ENCODE measurements at regions not wholly inside any gene's neighbourhood (a gene's known extent, or its start where the extent isn't known, plus 50 kb on each side); places are given as distances from the start of the nearest gene placed in this dataset.

DNA sequence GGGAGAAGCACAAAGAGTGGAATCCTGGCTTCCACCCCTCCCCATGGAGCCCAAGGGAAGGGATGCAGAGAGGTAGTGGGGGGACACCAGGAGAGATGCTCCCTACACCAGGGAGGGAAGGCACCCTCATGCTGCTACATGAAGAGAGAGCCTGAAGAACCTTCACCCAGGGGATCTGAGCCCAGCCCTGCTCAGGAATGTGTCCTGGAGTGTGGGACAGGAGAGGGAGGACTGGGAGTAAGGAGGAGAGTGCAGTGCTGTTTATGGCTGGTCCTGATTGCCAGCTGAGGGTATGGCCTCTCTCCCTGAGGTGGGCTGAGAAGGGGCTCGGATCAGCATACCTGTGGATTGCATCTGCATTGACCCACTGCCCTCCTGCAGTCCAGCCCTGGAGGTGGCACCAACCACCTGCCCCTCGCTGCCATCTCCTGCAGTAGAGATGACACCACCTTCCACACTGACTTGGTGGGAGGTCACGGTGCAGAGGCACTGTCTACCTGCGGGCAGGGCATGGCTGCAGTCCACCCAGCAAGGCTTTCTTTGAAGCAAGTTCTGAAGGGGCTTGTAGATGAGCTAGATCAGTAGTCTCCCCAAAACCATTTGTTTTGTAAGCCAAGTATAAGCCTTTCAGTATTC, 114.9 kb upstream of the SLC25A48 start:
- Histone ChIP-seq H3K9me3 (ENCODE audit: low read depth) (no peaks in the 10 kb centered on the region), H3K27ac (no peak overlapping the region), H3K27me3 (no peaks in the 10 kb centered on the region), H3K4me3 (no peak overlapping the region), H3K36me3 (no peaks in the 10 kb centered on the region), H3K4me1 (ENCODE audit: low read depth) (no peaks in the 10 kb centered on the region)
- no peak for DNase-seq (ENCODE audit: low read depth in 1 of 2, low spot score in 1 of 2)
- TF ChIP-seq, protein P1, sequence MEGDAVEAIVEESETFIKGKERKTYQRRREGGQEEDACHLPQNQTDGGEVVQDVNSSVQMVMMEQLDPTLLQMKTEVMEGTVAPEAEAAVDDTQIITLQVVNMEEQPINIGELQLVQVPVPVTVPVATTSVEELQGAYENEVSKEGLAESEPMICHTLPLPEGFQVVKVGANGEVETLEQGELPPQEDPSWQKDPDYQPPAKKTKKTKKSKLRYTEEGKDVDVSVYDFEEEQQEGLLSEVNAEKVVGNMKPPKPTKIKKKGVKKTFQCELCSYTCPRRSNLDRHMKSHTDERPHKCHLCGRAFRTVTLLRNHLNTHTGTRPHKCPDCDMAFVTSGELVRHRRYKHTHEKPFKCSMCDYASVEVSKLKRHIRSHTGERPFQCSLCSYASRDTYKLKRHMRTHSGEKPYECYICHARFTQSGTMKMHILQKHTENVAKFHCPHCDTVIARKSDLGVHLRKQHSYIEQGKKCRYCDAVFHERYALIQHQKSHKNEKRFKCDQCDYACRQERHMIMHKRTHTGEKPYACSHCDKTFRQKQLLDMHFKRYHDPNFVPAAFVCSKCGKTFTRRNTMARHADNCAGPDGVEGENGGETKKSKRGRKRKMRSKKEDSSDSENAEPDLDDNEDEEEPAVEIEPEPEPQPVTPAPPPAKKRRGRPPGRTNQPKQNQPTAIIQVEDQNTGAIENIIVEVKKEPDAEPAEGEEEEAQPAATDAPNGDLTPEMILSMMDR (IDR thresholded peaks at IDR 0.05; ENCODE audit: low read depth, low read length) = no peak

DNA sequence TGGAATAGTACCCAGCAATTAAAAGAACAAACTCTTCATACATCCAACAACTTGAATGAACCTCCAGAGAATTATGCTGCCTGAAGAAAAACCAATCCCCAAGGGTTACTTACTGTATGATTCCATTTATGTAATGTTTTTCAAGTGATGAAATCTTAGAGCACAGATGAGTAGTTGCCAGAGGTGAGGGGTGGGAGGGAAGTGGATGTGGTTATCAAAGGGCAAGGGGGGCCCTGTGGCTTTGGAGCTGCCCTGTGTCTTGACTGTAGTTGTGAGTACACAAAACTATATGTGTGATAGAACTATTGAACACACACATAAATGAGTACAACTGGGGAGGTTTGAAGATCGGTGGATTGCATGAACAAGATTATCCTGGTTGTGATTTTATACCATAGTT, 115.8 kb upstream of the SLC25A48 start:
- H3K9me3 ChIP-seq (ENCODE audit: low read depth) = no peaks in the 10 kb centered on the region
- DNase-seq (ENCODE audit: low read depth in 1 of 2, low spot score in 1 of 2) = no peak
- no peaks in the 10 kb centered on the region for H3K4me1 ChIP-seq (ENCODE audit: low read depth)
- no peak overlapping the region for H3K4me3 ChIP-seq
- H3K27me3 ChIP-seq = no peaks in the 10 kb centered on the region
- H3K36me3 ChIP-seq = no peaks in the 10 kb centered on the region
- TF ChIP-seq, protein P1 (IDR thresholded peaks at IDR 0.05; ENCODE audit: low read depth, low read length) = no peak
- H3K27ac ChIP-seq = no peak overlapping the region

DNA sequence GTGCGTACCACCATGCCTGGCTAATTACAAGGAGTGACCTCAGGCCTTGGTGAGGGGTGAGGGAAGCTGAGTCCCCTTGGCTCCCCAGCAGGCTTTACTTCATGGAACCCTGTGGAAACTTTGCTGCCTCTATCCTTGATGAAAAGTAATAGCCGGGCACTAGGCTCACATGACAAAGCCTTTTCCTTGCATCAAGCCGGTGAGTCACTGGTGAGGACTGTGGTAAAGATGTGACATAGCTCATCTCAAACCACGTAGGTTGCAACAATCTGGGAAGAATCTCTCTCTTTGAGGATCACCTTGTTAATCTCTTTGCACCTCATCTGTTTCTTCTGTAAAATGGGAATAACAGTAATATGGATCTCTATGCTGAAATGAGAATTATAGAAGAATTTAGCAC, 116.3 kb upstream of the SLC25A48 start:
- no peaks in the 10 kb centered on the region for H3K9me3 ChIP-seq (ENCODE audit: low read depth)
- no peak overlapping the region for H3K4me3 ChIP-seq
- no peak overlapping the region for H3K27ac ChIP-seq
- H3K36me3 ChIP-seq = no peaks in the 10 kb centered on the region
- TF ChIP-seq, protein P1 (IDR thresholded peaks at IDR 0.05; ENCODE audit: low read depth, low read length) = no peak
- H3K4me1 ChIP-seq (ENCODE audit: low read depth) = no peaks in the 10 kb centered on the region
- peak in 1 of 2 donors; percentile 30 for DNase-seq (ENCODE audit: low read depth in 1 of 2, low spot score in 1 of 2)
- no peaks in the 10 kb centered on the region for H3K27me3 ChIP-seq

DNA sequence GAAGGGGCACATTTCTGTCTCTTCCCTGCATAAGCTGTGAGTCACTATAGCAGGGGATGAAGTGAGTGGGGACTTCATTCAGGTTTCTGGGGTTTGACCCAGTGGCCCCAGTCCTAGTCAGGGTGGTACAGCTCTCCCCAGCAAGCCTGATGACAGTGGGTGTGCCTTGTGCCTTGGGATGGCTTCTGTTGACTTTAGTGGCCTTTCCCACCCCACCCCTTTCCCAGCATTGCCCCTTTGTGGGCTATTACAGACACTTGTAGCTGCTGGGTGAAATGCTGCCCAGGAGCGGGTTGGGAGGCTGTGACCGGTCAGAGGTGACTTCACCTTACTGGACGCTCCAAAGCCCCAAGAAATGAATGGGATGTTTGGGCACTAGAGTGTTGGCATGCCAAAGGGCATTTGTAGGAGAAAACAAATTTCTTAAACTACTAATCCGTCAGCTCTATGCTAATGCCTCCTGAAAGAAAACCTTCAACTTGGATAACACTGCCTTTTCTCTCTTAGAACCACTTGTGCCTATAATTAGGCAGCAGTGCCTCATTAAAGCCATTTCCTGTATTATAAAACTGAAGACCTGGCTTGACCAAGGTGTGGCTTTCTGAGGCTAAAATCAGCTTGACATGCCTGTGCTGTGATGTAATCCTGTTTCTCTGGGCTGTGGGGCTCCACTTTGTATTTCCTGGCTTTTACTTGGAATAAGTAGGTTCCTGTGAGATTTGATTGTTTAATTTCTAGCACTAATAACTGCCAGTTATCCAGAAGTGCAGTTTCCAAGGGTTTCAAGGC, 119.0 kb upstream of the SLC25A48 start:
- Histone ChIP-seq H3K27ac (no peak overlapping the region), H3K27me3 (no peaks in the 10 kb centered on the region), H3K4me3 (no peak overlapping the region), H3K36me3 (no peaks in the 10 kb centered on the region), H3K9me3 (ENCODE audit: low read depth) (no peaks in the 10 kb centered on the region), H3K4me1 (ENCODE audit: low read depth) (no peaks in the 10 kb centered on the region)
- TF ChIP-seq, protein P1 (IDR thresholded peaks at IDR 0.05; ENCODE audit: low read depth, low read length) = no peak
- DNase-seq (ENCODE audit: low read depth in 1 of 2, low spot score in 1 of 2) = no peak

DNA sequence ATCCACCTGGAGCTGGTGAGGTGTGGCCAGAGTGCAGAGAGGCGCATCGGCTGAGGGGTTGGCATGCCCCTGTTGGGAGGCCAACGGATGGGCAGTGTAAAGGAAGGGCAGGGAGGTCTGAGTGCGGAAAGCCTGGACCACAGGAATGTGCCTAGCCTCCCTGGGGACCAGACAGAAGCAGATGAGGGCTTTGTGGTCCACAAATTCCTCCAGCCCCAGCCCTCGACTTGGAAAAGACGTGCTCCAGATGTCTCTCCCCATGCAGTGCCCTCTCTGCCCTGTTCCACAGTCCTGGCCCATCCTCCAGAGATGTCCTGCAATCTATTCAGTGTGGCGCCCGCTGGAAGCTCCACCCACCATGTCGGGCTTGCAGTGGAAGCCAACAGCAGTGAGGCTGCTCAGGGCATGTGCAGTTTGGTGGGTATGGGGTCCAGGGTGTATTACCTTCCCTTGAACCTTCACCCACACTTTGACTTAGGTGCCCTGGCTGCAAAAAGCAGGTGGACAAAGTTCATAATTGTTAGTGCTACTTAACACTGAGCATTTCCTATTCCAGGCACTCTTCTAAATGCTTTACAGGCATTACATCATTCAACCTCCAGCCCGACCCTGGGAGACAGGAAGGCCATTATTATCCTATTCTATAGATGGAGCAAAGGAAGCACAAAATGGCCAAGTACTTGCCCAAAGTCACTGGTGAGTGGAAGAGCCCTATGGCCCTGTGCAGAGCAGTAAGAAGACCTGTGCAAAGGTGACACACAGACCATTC, 120.2 kb upstream of the SLC25A48 start:
- no peaks in the 10 kb centered on the region for H3K27me3 ChIP-seq
- no peak overlapping the region for H3K4me3 ChIP-seq
- H3K9me3 ChIP-seq (ENCODE audit: low read depth) = no peaks in the 10 kb centered on the region
- H3K4me1 ChIP-seq (ENCODE audit: low read depth) = no peaks in the 10 kb centered on the region
- TF ChIP-seq, protein P1 (IDR thresholded peaks at IDR 0.05; ENCODE audit: low read depth, low read length) = no peak
- peak in 1 of 2 donors; percentile 61 for DNase-seq (ENCODE audit: low read depth in 1 of 2, low spot score in 1 of 2)
- H3K36me3 ChIP-seq = no peaks in the 10 kb centered on the region
- H3K27ac ChIP-seq = no peak overlapping the region
